OCI-LY3 (cell line): ENCODE measurements at regions not wholly inside any gene's neighbourhood (a gene's known extent, or its start where the extent isn't known, plus 50 kb on each side); places are given as distances from the start of the nearest gene placed in this dataset.

Experiments
- CTCF ChIP-seq: fragments of 200-600, 300-600 bp; sonication (generic); IDR thresholded peaks from 2 replicates; pipeline ENCODE4 v1.5.1; 2014; ENCODE audit warnings: antibody characterized with exemption, low read length, low read depth
- EZH2phosphoT487 ChIP-seq: fragments of 200-600 bp; shearing (Covaris generic); IDR thresholded peaks from 2 replicates; pipeline ENCODE4 v1.6.1; 2018; ENCODE audit warnings: antibody characterized with exemption, mixed run types, low read depth

- TF ChIP-seq CTCF, result no peak
- no peak for TF ChIP-seq EZH2phosphoT487
Observed at GRCh38 chr3:160152638-160153037, 72.6 kb upstream of the C3orf80 start.
